ENCODE measurements at regions not wholly inside any gene's neighbourhood (a gene's known extent, or its start where the extent isn't known, plus 50 kb on each side); places are given as distances from the start of the nearest gene placed in this dataset.
"Not testable (repeated sequence)": the region's sequence is repeated elsewhere in the genome, so short reads cannot be mapped to it uniquely, and the experiment has no call there.

DNA sequence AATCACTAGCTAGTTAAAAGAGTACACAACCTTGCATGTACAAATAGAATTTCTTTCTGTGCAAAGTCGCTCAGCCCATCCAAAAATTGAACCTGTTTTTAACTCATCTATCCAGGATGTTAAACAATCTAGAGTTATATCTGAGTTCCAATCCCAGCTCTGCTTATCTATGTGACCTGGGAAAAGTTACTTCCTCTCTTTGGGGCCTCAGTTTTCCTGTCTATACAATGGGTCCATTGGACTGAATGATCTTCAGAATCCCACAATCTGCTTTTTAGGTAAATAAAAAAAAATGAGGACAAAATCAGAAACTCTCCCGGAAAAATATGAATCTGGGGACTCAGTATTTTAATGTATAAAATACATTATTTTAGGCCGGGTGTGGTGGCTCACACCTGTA is 389.5 kb upstream of the PROX1 start:
- DNase-seq, result no peak

DNA sequence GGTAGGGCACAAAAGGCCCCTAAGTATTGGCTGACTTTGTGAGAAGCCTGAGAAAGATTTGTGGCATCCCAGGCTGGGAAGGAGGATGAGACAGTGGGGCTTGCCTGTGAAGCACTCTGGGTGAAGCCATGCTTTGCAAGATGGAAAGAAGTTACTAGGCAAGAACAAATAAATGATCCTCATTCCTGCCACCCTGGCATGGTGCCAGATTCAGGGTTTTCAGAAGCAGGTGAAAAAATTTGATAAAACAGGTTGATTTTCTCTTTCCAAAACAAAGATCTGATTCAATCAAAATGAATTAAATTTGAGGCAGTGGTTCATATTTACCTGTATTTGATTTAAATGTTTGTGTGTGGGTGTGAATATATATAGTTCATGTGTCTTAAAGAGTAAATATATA is 386.9 kb upstream of the PROX1 start:
- no peak for DNase-seq

DNA sequence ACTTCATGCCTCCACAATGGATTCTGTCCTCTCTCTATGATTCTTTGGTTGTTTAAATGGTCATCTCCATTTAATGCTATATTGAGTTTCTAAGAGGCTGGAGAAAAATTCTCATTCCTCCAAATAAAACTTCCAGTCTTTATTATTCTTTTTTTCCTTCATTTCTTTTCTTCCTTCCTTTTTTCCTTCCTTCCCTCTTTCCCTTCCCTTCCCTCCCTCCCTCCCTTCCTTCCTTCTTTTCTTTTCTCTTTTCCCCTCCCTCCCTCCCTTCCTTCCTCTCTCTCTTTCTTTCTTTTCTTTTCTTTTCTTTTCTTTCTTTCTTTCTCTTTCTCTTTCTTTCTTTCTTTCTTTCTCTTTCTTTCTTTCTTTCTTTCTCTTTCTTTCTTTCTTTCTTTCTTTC is 386.1 kb upstream of the PROX1 start:
- DNase-seq, result not testable (repeated sequence)

DNA sequence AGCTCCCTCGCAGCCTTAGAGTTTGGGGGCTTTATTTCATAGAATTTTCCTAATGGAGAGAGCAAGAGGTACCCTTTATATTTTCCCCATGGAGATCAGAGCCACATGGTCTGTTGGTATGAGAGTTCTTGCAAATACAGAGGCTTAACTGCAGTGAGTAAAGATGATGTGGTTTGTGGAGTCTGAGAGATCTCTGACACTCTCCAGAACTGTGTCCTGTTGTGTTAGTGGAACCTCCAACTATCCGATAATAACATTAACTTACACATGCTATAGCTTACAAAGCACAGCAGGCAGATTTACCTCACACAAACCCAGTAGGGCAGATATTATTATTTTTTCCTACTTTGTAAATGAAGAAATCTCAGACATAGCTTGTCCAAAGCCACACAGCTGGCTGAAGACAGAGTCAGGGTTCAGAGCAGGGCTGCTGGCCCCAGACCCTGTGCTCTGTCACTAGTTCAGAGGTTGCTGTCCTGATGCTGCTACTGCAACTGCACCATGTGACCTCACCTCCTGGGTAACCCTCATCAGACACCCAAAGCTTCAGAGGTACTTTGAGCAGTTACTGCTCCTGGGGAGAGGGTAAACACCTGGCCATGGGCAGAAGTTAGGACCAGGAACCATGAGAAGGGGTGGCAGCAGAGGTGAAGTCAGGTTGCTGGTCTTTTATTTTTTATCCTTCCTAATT is 384.8 kb upstream of the PROX1 start:
- DNase-seq, result no peak

DNA sequence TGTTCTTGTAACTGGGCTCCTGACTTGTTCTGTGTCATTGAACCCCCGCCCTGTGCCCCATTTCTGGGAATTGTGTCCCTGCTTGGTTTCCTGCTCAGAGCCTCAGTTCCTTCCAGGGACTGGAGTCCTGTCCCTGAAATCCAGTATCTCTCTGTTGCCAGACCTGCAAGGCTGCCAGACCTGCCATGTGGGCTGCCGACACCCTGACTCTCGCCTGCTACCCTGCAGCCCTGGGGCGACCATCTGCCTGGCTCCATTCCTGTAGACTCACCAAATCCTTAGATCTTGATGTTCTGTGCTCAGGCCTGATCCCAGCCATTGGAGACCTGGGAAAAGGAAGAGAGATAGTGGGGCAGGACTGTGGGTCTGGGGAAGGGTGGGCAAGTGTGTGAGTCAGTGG is 383.3 kb upstream of the PROX1 start:
- DNase-seq, result no peak

DNA sequence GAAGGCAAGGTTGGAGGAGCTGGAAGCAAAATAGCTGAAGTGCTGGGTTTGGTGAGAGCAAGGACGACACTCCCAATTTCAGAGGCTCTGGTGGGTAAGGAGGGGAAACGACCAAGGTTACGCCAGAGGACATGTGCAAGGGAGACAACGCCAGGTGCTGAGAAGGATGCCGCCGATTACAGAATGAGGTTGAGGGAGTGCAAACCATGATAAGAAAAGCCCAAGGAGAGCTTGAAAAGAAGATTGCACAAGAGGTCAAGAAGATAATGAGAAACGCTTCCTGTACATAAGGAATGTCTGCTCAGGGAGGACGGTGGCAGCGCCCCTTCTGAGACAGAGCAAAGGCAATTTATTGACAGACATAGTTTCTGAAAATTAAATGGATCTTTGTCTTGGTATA is 382.0 kb upstream of the PROX1 start:
- no peak for DNase-seq

DNA sequence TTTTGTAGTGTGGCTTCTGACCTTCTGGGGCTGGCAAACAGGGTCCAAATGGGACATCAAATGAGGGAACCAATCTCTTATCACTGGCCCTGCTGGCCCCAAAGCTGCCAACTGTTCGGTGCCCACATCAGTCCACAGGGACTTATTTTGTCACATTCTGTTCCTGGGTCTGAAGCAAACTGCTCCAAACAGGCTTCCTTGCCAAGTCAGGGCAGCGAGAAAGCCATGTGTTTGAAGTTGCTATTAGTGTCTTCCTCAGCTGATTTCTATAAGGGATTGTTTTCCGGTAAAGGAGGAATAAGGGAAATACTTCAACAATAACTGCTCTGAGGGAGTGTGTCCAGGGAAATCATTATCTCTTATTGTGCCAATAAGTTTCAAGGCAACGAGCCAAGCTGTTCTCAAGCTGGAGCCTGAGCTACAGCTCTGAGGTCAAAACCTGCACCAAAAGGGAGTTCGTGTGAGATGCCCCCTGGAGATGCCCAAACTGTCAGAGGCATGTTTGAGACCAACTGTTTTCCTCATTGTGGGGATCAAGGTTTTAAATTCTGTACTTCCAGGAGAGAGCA is 381.4 kb upstream of the PROX1 start:
- no peak for DNase-seq

DNA sequence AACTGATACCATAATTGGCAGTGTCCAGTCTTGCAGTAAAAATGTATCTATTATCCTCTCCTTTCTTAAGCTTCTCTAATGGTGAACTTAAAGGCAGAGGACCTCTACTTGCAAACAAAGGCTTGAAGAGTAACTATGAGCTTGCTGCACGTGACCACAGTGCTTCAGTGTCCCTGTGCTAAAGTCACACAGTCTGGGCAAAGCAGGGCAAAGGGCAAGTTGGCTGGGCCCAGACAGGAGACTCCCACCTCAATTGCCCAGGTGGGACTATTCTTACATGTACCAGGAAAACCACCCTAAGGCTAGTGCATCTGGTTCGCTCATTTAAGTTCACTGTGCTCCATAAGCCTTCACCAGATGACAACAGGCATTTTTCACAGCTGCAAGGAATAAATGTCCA is 374.2 kb upstream of the PROX1 start:
- DNase-seq, result no peak

DNA sequence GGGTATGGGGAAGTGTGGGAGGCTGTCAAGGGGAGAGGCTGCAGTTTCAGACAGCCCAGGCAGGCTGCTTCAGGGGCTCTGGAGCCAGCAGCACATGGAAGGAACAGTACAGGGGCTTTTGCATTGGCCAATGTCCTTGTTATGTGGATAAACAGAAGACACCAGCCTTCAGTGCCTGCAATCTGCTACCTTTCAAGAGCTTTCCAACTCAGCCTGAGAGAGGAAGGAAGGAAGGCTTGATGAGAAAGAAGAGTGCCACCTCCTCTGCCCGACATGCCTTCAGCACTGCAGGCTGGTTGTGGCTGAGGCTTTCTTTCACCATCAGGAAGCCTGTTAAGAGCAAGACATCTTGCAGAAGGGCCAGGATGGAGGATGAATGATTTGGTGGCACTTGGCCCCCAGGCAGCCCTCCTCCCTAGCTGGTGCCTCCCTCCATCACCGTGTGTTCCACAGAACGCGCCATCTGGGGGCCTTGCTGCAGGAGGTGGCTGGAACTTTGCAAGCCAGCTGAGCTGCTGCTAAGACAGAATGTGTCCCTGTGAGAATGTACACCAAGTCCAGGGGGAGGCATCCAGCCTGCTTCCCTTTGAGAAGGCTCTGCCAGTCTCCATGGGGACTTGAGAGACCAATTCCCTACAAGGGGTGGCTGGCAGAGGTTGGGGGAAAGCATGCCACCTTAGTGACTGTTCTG is 372.4 kb upstream of the PROX1 start:
- no peak for DNase-seq

DNA sequence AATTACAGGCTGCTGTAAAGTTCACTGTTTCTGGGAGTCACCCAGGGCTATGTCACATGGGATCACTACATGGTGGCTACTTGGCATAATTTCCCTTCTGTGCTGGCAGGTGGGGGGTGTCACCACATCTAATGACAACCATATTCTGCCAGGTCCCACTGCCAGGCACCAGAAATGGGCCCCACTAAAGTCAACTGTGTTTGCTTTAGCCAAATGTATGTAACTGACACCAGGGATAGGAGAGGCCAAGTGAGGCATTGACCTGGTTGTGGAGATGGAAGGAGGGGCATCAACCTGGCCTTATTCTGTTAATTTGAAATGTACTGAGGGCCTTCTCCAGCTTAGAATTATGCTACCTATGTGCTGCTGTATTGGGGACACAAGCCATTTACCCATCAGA is 370.6 kb upstream of the PROX1 start:
- no peak for DNase-seq

DNA sequence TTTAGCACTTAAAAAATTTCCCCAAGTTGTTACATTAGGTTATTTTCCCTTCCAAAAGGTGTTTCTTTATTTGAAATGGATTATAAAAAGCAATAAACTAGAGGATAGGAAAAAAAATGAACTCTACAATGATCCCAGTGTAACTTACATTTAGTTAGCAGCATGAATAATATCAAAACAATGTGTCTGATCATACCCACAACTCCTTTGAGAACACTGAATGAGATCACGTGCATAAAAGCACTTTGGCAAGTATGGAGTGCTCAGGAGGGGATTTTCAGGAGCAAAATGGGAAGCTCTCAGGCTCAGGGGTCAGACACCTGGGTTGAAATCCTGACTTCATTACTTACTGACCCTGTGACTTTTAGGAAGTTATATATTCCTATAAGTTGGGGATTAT is 369.7 kb upstream of the PROX1 start:
- no peak for DNase-seq

DNA sequence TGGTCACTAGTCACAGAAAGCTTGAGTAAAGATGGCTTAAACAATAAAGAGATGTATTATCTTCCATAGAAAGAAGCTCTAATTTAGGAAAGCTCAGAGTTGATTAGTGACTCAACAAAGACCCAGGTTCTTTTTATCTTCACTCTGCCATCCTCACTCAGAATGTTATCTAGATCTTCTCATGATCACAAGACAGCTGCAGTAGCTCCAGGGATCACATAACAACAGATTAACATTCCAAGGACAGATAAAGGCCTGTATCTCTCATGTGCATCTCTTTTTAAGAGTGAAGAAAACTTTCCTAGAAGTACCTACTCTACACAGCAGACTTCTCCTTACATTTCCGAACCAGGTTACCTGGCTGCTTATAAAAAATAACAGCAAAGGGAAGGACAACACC is 368.7 kb upstream of the PROX1 start:
- no peak for DNase-seq

DNA sequence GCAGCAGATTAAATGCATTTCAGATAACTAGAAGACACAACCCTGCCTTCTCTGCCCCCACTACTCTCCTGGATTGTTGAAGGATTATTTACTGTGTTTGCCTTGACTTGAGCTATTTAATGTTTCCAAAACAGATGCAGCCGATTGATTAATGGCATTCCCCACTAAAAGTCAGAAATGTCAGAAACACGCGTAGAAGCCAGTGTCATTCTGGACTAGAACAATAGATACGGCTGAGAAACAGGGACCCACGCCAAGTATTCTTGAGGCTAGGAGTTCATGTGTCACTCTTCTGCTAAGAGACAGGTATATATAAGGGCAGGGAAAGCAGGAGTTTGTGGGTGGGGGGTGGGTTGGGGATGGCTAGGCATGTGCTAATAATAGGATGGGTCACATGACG is 366.7 kb upstream of the PROX1 start:
- no peak for DNase-seq

DNA sequence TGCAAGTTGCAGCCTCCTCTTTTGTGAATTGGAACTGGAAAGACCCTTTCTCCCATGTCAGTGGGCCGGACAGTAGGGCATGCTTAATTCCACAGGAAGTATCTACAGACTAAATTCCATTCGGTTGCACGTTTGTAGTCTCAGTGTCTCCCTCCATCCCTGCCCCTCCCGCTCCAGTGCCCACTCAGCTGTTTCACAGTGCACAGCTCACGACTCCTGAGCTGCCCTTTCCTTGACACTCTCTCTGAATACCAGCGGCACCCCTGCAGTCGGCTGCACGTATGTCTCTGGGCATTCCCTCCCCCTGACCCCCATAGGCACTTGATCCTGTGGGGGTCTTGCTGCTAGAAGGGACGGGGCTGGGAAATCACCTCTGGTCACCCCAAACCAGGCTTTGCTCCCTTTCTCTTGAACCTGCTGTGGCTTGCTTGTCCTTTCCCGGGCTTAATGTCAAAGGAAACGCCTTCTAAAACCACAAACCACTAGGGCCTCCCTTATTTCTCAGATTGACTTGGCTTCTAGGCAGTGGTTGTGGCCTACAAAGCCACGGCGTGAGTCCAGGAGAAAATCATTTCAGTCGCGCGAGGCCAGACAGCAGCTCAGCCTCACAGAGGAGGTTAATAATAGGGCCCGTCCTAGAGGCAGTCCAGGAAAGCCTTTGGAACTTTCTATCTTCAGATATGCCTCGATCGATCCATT is 365.3 kb upstream of the PROX1 start:
- peak in 1 of 5 donors; percentile 38 for DNase-seq

DNA sequence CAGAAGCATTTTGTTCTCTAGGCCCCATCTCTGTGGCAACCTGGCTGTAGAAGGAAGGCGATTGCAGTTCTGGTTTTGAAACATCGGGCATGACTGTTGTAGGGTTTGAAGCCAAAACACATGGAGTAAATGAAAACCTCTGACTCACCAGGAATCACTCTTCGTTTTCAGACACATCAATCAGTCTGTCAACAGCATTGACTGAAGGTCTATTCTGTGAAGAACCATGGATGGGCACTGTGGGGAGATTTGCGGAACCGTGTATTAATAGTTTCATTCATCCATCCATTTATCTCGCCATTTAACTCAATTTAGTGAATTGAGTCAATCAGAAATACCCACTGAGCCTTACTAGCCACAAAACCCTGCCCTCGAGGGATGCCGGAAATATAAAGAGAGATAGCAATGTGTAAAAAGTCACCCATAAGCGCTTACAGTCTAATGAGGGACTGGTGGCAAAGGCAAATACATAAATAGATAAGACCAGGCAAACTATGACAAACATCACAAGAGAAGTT is 364.6 kb upstream of the PROX1 start:
- no peak for DNase-seq

DNA sequence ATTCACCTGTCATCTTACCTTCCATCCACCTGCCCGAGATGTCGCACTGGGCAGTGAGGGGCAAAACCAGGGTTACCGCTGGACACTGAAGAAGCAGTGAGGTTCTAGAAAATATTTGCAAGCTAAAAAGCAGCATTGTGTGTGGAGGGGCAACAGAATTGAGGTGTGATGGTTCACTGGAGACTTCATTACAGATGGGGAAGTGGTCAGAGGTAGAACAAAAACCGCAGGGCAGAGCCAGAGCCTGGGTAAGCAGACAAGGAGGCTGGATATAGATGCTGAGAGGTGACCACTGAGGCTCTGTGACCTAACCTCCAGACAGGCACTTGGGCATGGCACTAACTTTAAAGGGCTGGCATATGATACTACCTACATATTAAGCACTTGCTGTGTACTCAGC is 363.9 kb upstream of the PROX1 start:
- no peak for DNase-seq

DNA sequence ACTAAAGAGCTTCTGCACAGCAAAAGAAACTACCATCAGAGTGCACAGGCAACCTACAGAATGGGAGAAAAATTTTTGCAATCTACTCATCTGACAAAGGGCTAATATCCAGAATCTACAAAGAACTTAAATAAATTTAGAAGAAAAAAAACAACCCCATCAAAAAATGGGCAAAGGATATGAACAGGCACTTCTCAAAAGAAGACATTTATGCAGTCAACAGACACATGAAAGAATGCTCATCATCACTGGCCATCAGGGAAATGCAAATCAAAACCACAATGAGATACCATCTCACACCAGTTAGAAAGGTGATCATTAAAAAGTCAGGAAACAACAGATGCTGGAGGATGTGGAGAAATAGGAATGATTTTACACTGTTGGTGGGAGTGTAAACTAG is 351.0 kb upstream of the PROX1 start:
- not testable (repeated sequence) for DNase-seq

DNA sequence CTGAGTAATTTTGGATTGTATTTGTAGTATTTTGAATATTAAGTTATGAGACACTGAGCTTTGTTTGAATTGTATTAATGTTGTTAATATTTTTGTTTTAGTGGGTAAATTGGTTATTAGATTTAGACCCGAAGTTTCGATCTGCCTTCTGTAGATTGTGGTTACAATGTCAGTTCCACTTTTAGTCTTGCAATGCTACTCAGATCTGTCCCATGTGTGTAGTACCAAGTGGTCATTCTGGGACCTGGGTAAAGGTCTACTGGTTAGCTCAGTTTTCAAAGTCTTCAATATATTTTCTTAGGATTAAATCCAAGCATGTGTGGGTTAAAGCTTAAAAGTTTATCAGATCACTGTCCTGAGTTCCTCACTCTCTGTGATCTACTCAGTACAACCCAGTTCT is 346.5 kb upstream of the PROX1 start:
- no peak for DNase-seq

DNA sequence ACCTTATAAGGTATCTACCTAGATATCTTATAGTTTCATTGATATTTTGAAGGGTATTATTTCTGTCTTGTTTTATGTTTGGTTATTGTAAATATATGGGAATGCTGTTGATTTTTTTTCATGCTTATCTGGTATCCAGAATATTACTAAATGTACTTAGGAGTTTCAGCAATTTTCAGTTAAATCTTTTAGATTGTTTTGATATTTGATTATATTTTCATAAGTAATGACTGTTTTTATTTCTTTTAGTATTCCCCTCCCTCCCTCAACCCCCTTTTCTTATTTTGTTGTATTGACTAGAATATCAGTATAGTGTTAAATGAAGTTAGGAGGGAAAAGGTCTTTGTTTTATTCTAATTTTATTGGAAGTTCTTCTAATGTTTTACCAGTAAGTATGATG is 344.4 kb upstream of the PROX1 start:
- no peak for DNase-seq

DNA sequence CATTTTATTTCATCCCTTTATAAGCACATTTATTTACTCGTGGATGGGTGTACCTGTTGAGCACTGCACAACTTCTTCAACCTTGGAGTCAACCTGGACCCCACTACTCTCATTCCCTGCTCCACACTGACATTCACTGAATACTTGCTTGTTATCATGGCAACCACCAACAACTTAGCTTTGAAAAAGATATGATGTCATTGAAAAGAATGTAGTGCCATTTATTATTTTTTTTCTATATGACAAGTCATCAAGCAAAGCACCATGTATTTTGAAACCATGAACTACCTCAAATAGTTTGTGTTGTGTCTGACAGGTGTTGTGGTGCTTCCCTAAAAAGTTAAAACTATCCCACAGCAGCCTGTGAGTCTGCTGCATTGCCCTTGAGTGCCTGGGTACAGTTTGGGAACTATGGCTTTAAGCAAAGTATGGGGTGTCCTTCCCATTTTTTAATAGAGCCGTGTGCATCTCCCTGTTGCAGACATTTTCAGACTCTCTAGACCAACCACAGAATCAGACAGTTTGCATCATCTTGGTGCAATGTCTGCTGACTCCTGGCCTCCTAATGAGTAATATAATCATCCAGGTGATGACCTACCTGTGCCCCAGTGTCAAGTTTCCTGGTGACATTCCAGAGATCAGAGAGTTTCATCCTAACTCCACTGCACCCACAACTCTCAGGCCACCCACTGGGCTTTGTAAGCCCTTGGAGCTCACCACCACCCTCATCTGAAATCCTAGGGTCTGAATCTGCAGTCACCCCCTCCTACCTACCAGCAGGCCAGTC is 339.7 kb upstream of the PROX1 start:
- DNase-seq, result no peak

DNA sequence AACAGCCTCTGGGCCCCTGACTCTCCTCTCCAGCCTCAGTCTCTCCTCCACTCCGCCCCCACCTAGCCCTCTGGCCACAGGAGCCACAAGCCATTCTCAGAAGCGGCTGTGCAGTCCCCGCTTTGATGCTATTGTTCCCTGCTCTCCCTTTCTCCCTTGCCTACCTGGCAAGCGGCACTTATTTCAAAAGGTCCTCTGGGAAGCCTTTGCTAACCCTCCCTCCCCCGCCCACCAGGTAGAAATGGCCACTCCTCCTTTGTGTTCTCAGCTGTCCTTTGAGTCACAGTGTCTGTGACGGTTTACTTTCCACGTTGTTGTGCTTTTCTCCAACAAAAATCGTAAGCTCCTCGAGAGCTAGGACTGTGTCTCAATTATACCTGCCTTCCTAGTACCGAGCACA is 338.4 kb upstream of the PROX1 start:
- no peak for DNase-seq

DNA sequence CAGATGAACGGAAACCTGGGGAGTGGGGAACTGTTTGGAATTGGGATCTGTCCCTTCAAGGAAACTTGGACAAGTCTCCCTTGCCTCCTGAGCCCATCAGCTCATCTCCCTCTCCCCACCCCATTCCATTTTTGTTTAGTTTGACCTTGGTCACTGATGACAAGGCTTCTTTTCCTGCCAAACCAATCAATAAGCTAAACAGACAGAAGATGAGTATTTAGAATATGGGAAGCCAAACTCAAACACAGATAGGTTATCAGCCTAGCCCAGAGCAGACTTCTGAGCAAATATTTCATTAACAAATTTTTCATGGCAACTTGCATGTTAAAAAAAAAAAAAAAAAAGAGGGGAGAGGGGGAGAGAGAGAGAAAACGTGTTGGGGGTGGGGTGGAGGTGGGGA is 337.2 kb upstream of the PROX1 start:
- no peak for DNase-seq

DNA sequence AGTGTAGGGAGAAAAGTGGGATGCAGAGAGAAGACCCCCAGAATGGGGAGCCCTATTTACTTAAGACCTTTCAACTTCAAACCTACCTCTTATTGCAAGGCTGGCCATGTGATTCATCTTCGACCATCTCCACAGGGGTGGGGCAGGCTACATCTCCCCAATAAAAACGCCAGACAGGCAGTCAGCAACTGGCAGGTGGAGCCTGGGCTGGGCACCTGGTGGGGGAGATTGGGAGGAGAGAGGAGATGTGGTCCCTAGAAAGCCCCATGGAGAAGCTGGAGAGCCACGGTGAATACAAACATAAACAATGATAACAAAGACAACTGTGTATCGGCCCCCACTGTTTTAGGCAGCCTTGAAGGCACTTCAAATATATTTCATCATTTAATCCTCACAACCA is 336.7 kb upstream of the PROX1 start:
- DNase-seq, result no peak
